ENCODE measurements at regions not wholly inside any gene's neighbourhood (a gene's known extent, or its start where the extent isn't known, plus 50 kb on each side); places are given as distances from the start of the nearest gene placed in this dataset.

GRCh38 chr5:53368516-53368915, 111.9 kb upstream of the FST start:
- ChIA-PET POLR2A (no interaction called here), CTCF (no interaction called here)
- TF ChIP-seq CTCF (IDR thresholded peaks at IDR 0.05; ENCODE audit: insufficient read depth, low read depth, low read length): no peak
- no peaks in the 10 kb centered on the region for H3K36me3 ChIP-seq (ENCODE audit: control insufficient read depth, insufficient read depth, low read length)
- H3K4me3 ChIP-seq (ENCODE audit: low read depth, low read length): no peak overlapping the region
- no peaks in the 10 kb centered on the region for H3K27me3 ChIP-seq (ENCODE audit: control insufficient read depth, insufficient read depth, low read length)
- DNase-seq (ENCODE audit: low read depth): no peak

- POLR2A ChIA-PET: no interaction called here
- CTCF ChIA-PET: no interaction called here
- Histone ChIP-seq H3K4me3 (ENCODE audit: low read depth, low read length) (no peak overlapping the region), H3K36me3 (ENCODE audit: control insufficient read depth, insufficient read depth, low read length) (no peaks in the 10 kb centered on the region), H3K27me3 (ENCODE audit: control insufficient read depth, insufficient read depth, low read length) (no peaks in the 10 kb centered on the region)
- no peak for DNase-seq (ENCODE audit: low read depth)
- no peak for TF ChIP-seq CTCF (IDR thresholded peaks at IDR 0.05; ENCODE audit: insufficient read depth, low read depth, low read length)
Observed at GRCh38 chr5:53368966-53369605, 111.3 kb upstream of the FST start.

GRCh38 chr5:53369681-53370080, 110.7 kb upstream of the FST start:
- DNase-seq (ENCODE audit: low read depth): no peak
- POLR2A ChIA-PET: no interaction called here
- H3K27me3 ChIP-seq (ENCODE audit: control insufficient read depth, insufficient read depth, low read length): no peaks in the 10 kb centered on the region
- TF ChIP-seq CTCF (IDR thresholded peaks at IDR 0.05; ENCODE audit: insufficient read depth, low read depth, low read length): no peak
- no peaks in the 10 kb centered on the region for H3K36me3 ChIP-seq (ENCODE audit: control insufficient read depth, insufficient read depth, low read length)
- no peak overlapping the region for H3K4me3 ChIP-seq (ENCODE audit: low read depth, low read length)
- CTCF ChIA-PET: no interaction called here

- TF ChIP-seq CTCF (IDR thresholded peaks at IDR 0.05; ENCODE audit: insufficient read depth, low read depth, low read length): no peak
- H3K36me3 ChIP-seq (ENCODE audit: control insufficient read depth, insufficient read depth, low read length): no peaks in the 10 kb centered on the region
- ChIA-PET CTCF (no interaction called here), POLR2A (no interaction called here)
- no peak for DNase-seq (ENCODE audit: low read depth)
- H3K27me3 ChIP-seq (ENCODE audit: control insufficient read depth, insufficient read depth, low read length): no peaks in the 10 kb centered on the region
- no peak overlapping the region for H3K4me3 ChIP-seq (ENCODE audit: low read depth, low read length)
Observed at GRCh38 chr5:53373451-53374158, 106.8 kb upstream of the FST start.

GRCh38 chr5:53376853-53377252, 103.6 kb upstream of the FST start:
- DNase-seq (ENCODE audit: low read depth): no peak
- Histone ChIP-seq H3K27me3 (ENCODE audit: control insufficient read depth, insufficient read depth, low read length) (no peaks in the 10 kb centered on the region), H3K4me3 (ENCODE audit: low read depth, low read length) (no peak overlapping the region), H3K36me3 (ENCODE audit: control insufficient read depth, insufficient read depth, low read length) (no peaks in the 10 kb centered on the region)
- TF ChIP-seq CTCF (IDR thresholded peaks at IDR 0.05; ENCODE audit: insufficient read depth, low read depth, low read length): no peak
- ChIA-PET CTCF (no interaction called here), POLR2A (no interaction called here)
